ENCODE measurements at regions not wholly inside any gene's neighbourhood (a gene's known extent, or its start where the extent isn't known, plus 50 kb on each side); places are given as distances from the start of the nearest gene placed in this dataset.

DNA sequence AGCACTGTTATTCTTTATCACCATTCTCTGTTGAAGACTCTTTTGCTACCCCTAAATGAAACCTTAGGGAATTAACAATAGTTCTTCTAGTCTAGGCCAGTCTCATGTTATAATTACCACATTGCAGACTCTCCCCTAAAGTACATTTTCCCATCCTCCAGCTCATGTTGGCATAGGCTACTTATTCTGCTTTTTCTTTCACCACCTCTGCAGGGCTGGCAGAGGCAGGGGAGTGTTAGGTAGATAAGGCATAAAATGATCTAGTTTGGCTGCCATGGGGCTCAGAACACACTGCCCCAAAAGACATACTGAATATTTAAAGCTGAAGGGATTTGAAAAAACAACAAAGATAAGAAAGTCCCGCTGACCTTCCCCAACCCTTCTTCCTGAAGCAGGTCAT lies 82.7 kb upstream of the RFC3 start:
- TF ChIP-seq, protein P1, sequence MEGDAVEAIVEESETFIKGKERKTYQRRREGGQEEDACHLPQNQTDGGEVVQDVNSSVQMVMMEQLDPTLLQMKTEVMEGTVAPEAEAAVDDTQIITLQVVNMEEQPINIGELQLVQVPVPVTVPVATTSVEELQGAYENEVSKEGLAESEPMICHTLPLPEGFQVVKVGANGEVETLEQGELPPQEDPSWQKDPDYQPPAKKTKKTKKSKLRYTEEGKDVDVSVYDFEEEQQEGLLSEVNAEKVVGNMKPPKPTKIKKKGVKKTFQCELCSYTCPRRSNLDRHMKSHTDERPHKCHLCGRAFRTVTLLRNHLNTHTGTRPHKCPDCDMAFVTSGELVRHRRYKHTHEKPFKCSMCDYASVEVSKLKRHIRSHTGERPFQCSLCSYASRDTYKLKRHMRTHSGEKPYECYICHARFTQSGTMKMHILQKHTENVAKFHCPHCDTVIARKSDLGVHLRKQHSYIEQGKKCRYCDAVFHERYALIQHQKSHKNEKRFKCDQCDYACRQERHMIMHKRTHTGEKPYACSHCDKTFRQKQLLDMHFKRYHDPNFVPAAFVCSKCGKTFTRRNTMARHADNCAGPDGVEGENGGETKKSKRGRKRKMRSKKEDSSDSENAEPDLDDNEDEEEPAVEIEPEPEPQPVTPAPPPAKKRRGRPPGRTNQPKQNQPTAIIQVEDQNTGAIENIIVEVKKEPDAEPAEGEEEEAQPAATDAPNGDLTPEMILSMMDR (IDR thresholded peaks at IDR 0.05; ENCODE audit: low read depth, low read length), result no peak
- TF ChIP-seq EZH2phosphoT487 (IDR thresholded peaks at IDR 0.05; ENCODE audit: low read depth), result no peak
